ENCODE measurements at regions not wholly inside any gene's neighbourhood (a gene's known extent, or its start where the extent isn't known, plus 50 kb on each side); places are given as distances from the start of the nearest gene placed in this dataset.
A peak's percentile ranks its signal among the peaks of the same experiment; 100 is the strongest.

DNA sequence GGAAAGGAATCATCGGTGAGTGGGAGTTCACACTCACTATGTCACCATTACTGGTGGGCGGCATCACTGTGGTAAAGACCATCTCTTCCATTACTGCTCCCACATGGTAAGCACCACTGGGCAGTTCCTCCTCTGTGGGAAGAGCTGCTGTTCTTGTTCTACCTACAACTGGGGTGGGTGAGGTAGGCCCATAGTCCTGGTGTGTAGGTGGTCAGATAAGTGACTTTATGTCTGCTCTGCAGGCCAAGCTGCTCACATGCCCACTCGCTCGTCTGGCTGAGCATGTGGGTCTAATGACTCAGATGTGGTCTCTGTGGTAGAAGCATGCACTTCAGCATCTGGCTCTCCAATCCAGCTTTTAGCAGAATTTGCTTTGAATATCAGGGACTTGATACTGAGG, 82.9 kb downstream of the TMEM215 start:
- TF ChIP-seq CTCF (IDR thresholded peaks at IDR 0.05) (no peak), POLR2A (IDR thresholded peaks at IDR 0.05) (no peak)
- ATAC-seq, result no peak
- Histone ChIP-seq H3K9me3 (no peaks in the 10 kb centered on the region), H3K4me3 (no peak overlapping the region), H3K27ac (no peak overlapping the region), H3K36me3 (no peaks in the 10 kb centered on the region), H3K27me3 (no peaks in the 10 kb centered on the region), H3K4me1 (no peaks in the 10 kb centered on the region)
- intact Hi-C loops (cut with DNase I), result no loop called here
- 78% methylated on average over 4 of the region's 4 CpGs for WGBS (ENCODE audit: insufficient coverage, low coverage, low lambda C conversion rate, missing lambda C conversion rate)
- DNase-seq, result no peak

DNA sequence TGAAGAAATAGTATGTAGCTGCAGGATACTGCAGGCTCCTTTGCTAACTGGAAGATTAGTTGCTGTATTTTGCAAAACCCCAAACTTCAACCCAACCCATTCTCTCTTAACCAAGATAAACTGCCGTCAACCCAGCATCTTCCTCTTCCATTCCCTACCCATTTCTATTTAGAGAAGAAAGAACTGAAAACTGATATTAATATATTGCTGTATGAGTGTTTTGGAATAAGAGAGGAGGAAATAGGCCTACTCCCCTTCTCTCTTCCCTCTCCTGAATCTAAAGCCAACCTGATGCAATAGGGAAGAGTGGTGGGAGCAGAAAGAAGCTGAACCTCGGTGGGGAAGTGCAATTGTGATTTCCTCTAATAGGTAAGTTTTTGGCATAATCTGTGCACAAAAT, 83.7 kb downstream of the TMEM215 start:
- H3K27ac ChIP-seq, result no peak overlapping the region
- H3K36me3 ChIP-seq, result no peaks in the 10 kb centered on the region
- H3K27me3 ChIP-seq, result no peaks in the 10 kb centered on the region
- WGBS (ENCODE audit: insufficient coverage, low coverage, low lambda C conversion rate, missing lambda C conversion rate), result 36% methylated on average over 2 of the region's 2 CpGs
- TF ChIP-seq POLR2A (IDR thresholded peaks at IDR 0.05), result no peak
- TF ChIP-seq CTCF (IDR thresholded peaks at IDR 0.05), result no peak
- ATAC-seq (peak in 2 of 4 donors; percentile 17 to 36), DNase-seq (no peak)
- intact Hi-C loops (cut with DNase I), result no loop called here
- no peaks in the 10 kb centered on the region for H3K9me3 ChIP-seq
- no peak overlapping the region for H3K4me3 ChIP-seq
- no peaks in the 10 kb centered on the region for H3K4me1 ChIP-seq

GRCh38 chr9:32867601-32868204, 84.4 kb downstream of the TMEM215 start:
- Histone ChIP-seq H3K9me3 (no peaks in the 10 kb centered on the region), H3K36me3 (no peaks in the 10 kb centered on the region), H3K4me1 (no peaks in the 10 kb centered on the region), H3K27me3 (no peaks in the 10 kb centered on the region), H3K4me3 (no peak overlapping the region), H3K27ac (no peak overlapping the region)
- ATAC-seq, result no peak
- no peak for TF ChIP-seq POLR2A (IDR thresholded peaks at IDR 0.05)
- TF ChIP-seq CTCF (IDR thresholded peaks at IDR 0.05), result no peak
- intact Hi-C loops (cut with DNase I), result no loop called here
- WGBS (ENCODE audit: insufficient coverage, low coverage, low lambda C conversion rate, missing lambda C conversion rate), result 73% methylated on average over 3 of the region's 3 CpGs
- no peak for DNase-seq

- no peak for ATAC-seq
- intact Hi-C loops (cut with DNase I), result no loop called here
- TF ChIP-seq CTCF (IDR thresholded peaks at IDR 0.05) (no peak), POLR2A (IDR thresholded peaks at IDR 0.05) (no peak)
These were observed 86.1 kb downstream of the TMEM215 start for GRCh38 chr9:32869404-32869803.

DNA sequence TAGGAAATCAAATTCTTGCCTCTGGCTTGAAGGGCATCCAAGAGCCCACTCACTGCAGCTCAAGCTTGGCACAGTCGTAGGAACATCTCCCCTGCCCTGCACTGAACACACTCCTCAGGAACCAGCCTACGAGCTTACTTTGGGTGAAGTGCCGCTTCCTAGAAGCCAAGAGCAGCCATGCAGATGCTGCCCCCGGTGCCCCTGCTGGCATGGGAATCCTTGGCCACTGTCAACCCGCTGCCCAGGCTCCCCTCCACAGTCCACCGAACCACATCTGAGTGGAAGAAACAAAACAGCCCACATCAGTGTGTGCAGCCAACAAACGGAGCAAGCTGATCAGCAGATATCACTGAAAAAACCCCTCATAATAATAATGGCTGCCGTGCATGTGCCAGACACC, 89.8 kb downstream of the TMEM215 start:
- intact Hi-C loops (cut with DNase I), result no loop called here
- no peak for TF ChIP-seq CTCF (IDR thresholded peaks at IDR 0.05)
- no peak for TF ChIP-seq POLR2A (IDR thresholded peaks at IDR 0.05)
- Histone ChIP-seq H3K9me3 (no peaks in the 10 kb centered on the region), H3K36me3 (no peaks in the 10 kb centered on the region), H3K4me1 (no peaks in the 10 kb centered on the region), H3K27me3 (no peaks in the 10 kb centered on the region), H3K27ac (no peak overlapping the region), H3K4me3 (no peak overlapping the region)
- WGBS (ENCODE audit: insufficient coverage, low coverage, low lambda C conversion rate, missing lambda C conversion rate), result 43% methylated on average over 4 of the region's 8 CpGs
- ATAC-seq (no peak), DNase-seq (no peak)

More at GRCh38 chr9:32869404-32869803, 86.1 kb downstream of the TMEM215 start:
- Histone ChIP-seq H3K27me3 (no peaks in the 10 kb centered on the region), H3K4me1 (no peaks in the 10 kb centered on the region), H3K27ac (no peak overlapping the region), H3K9me3 (no peaks in the 10 kb centered on the region), H3K4me3 (no peak overlapping the region), H3K36me3 (no peaks in the 10 kb centered on the region)
- no peak for DNase-seq
- WGBS (ENCODE audit: insufficient coverage, low coverage, low lambda C conversion rate, missing lambda C conversion rate), result 67% methylated on average over 4 of the region's 4 CpGs
